Left ventricle myocardium superior (tissue), 1 donor: ENCODE measurements at regions not wholly inside any gene's neighbourhood (a gene's known extent, or its start where the extent isn't known, plus 50 kb on each side); places are given as distances from the start of the nearest gene placed in this dataset.
A peak's percentile ranks its signal among the peaks of the same experiment; 100 is the strongest.

ENCODE experiments used
- ATAC-seq: fragments of 200-7000 bp; cut with Tn5 transposase; one replicate; pipeline ENCODE4 v1.9.1; 2020; ENCODE audit warnings: mild to moderate bottlenecking, moderate library complexity
- DNase-seq: peaks from one replicate; pipeline ENCODE4 v3.0.0-alpha.2; 2020
- intact Hi-C: fragments of 100-400 bp; cut with micrococcal nuclease; formaldehyde crosslinking; loops from one replicate; pipeline ENCODE4 v1.11.0; 2022
- donor health status: DM: no; HTN: yes; CAD: no; lungs with severe emphysema.

DNA sequence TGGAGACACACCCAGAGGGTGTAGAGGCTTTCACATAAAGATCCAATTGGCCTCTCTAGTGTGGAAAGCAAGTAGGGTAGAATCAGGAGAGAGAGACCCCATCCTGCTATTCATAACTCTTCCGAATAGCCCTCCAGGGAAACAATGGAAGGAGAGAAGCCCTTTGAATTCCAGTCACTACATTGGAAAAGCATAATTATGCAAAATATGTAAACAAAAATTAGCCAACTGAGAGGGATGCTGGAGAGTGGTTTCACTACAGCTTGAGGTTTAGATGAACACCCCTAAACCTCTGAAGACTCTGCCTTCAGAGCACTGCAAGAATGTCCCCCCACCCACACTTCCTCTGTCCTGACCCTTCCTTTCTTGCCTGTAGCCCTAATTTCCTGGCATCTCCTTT lies 197.3 kb upstream of the ANKRD55 start:
- DNase-seq: no peak
- intact Hi-C loops: no loop called here
- no peak for ATAC-seq

DNA sequence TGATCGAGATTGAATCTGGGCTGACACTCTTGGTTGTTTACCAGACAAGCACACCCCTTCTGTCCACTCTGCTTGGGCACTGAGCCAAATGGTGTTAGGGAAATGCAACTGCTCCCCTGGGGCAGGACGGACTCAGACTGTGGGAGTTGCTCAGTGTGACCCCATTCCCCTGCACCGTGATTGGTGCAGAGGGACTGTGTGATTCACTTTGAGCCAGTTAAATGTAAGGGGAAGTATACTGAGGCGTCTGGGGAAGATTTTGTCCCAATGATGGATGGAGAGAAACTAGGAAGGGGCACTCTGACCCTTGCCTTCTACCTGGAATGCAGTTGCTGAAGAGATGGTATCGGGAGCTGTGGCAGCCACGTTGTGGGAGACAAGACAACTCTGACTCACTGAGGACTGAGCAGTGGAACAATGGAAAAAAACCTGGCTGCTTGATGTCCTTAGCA lies 196.0 kb upstream of the ANKRD55 start:
- intact Hi-C loops: no loop called here
- ATAC-seq (peak; percentile 68), DNase-seq (peak; percentile 47)

DNA sequence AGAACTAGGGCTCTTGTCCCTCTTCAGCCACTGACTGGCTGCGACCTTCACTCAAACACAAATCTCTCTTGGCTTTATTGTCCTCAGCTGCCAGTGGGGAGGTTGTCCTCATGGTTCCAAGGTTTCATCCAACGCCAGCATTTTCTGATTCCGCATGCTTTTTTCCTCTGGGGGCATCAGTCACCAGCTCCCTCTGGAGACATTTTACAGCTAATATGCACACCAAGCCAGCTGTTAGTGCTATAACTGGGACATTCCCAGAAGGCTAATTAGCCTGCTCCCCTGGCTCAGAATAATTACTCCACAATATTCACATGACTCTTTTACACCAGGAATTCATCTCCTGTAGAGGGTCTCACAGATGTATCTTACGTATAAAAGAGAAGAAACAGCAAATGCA lies 193.6 kb upstream of the ANKRD55 start:
- intact Hi-C loops: no loop called here
- no peak for ATAC-seq
- no peak for DNase-seq

DNA sequence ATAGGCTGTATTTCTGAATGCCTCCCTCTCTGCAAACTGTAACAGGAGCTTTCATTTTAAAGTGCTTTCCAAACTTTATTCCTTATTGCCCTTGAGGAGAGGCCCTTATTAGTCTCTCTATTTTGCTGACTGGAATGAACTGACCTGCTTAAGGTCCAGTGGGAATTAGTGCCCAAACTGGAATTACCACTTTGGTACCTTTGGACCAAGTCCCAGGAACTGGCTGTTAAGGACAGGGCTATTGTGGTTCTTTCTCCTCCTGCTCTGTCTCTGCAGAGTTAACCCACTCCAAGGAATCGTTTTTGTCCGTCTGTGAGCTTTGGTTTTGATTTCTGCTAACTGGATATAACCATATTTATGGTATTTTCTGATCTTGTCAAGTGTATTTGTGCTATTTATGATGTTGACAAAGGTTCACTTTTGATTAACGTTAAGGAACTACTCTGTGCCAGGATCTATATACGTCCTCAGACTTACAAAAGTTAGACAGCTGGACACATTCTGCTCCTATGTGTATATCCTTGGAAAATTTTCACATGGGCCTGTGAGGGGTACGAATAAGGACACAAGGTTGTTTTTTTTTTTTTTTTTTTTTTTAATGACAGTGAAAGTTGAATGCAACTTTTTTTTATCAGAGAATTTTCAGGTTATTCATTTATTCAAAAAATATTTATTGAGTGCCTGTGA lies 189.1 kb upstream of the ANKRD55 start:
- ATAC-seq (no peak), DNase-seq (no peak)

DNA sequence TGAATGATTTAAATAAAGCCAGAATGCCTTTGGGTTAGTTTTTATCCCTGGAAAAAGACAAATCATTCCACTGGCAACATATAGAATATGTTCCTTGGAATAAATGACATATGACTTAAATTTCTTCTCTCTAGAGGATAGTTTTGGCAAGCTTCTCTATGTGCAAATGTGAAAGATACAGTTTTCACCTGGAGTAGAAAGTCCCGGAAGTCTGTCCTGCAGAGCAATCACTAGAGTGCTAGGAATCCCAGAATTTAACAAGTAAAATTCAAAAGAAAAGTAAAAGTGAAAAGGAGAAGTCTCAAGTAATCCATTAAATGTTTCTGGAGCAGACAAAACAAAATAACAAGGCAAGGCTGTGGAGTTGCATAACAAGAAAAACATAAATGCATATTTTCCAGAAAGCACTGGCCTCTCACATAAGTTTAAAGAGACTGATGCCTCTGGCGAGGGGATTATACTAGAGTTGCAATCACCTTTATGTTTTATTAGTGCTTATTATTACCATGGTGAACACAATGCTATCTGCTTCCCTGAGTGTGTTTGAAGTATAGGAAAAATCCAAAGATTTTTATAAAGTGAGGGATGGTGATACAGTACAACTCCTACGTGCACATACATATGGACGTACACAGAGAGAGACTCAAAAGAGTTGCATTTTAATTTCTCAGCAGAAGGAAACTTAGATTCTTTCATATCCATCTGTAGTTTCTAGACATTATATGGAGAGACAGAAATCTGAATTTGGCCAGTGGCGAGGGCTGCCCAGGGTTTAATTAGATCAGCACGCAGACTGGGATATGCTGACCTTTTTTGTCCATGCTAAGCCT lies 188.3 kb upstream of the ANKRD55 start:
- intact Hi-C loops: no loop called here
- no peak for DNase-seq
- no peak for ATAC-seq

More for the DNA sequence above, 189.1 kb upstream of the ANKRD55 start:
- intact Hi-C loops: no loop called here

DNA sequence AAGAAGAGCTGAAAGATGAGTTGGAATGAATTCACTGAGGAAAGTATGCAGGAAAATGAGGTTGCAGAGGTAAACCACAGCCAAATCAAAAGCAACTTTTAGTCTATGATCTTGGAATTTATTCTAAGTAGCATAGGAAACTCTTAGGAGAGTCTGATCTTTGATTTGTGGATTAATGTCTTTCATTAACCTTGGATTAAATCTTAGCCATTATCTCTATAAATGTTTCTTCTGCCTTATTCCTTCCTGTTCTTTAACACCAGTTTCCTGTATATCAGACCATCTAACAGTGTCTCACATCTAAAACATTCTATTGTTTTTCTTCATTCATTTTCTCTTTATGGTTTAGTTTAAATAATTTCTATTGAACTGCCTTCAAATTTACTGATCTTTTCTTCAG lies 187.2 kb upstream of the ANKRD55 start:
- intact Hi-C loops: no loop called here
- DNase-seq (no peak), ATAC-seq (no peak)

DNA sequence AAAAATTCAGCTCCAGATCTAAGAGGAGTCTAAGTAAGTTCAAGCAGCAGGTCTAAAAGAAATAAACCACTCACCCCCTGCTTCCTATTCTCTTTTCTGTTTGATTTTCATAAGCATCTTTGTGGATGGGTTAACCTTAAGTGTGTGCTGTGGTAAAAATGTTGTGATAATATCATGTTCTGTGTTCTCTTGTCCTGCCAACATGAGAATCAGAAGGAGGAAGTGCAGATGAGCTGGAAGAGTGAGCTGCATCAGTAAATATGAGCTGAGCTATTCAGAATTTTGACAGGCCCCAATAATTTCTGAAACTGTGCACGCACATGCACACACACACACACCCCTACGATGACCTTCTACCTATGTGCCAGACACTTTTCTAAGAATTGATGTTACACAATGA lies 186.5 kb upstream of the ANKRD55 start:
- intact Hi-C loops: no loop called here
- DNase-seq: no peak
- no peak for ATAC-seq

DNA sequence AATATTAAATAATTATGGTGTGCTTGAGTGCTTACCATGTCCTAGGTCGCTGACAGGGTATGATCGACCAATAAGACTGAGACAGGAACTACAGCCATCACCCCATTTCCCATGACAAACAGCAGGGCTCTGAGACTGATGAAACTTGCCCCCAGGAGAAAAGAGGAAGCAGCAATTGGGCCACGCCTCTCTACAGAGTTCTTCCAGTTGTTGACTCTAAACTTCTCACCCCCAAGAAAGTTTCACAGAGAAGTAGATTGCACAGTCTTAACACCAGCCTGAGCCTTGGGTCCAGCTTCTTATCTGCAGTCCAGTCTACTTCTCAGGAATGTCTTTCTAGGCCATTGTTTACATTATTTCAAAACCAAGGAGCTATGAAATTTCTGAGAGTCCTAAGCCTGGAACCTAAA lies 182.2 kb upstream of the ANKRD55 start:
- intact Hi-C loops: no loop called here
- DNase-seq (no peak), ATAC-seq (peak; percentile 85)

DNA sequence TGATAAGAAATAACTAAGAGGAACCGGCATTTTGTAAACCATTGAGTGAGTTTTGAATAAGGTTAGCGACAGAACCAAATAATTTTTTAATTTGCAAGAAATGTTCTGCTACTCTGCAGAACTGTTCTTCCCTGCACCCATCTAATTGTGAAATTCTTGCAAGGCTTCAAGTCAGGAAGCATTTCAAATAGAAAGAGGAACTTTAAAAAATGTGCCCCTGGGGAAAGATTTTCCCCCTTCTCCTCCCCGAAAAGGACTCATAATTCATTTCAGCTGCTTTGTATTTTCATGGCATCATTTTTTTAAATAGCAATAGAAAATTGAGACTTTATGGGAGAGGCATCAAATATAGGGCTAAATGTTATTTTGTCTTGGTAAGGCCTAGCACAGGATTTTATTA lies 180.9 kb upstream of the ANKRD55 start:
- intact Hi-C loops: no loop called here
- peak; percentile 49 for ATAC-seq

DNA sequence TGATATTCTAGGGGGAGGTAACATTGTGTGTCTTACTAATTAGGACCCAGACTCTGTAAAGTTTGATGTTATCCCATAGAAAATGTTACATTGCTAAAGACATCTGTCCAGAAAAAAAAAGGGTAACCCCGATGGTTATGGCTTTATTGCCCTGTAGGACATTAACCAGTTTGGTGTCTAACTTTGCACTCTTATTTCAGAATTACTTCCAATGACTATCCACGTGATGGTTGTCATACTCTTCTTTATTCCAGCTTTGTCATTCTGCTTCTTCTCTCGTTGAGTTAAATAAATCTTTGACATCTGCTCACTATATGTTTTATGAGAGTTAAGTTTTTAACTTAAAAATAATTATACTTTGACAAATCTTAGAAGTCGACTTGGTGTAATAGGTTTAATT lies 180.4 kb upstream of the ANKRD55 start:
- DNase-seq: no peak
- intact Hi-C loops: no loop called here
- no peak for ATAC-seq

More for the DNA sequence above, 180.9 kb upstream of the ANKRD55 start:
- DNase-seq: no peak

DNA sequence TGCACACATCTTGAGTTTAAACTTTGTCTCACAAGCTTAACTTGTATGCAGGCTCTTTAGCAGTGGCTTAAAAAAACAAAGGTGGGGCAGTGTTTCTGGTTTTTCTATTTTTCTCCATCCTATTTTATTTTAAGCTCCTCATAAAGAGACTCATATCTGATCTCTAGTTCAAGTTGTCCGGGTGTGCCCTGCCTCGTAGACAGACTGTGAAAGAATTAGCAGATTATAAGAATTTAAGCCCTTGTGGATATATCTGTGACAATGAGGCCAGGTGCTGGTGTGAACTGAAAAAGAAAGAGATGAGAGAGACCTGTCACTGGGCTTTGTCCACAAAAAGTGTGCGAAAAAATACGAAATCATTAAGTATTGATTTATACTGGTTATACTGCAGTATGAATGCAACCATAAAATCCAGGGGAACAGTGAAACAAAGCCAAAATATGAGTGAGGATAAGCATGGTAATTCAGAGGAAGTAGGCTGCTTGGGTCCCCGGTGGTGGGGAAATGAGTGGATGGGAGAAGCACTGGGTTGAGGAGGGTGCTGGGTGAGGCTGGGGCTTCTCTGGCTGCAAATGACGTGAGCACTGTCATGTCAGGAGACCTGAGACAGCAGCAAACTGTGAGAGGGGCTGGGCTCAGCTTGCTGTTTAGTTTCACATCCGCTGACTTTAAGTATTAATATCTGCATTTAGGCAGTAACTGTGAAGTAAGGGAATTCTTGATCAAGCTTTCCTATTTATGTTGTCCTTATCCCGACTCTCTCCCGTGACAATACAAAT lies 179.7 kb upstream of the ANKRD55 start:
- DNase-seq: peak; percentile 53
- ATAC-seq: peak; percentile 64
- intact Hi-C loops: no loop called here

DNA sequence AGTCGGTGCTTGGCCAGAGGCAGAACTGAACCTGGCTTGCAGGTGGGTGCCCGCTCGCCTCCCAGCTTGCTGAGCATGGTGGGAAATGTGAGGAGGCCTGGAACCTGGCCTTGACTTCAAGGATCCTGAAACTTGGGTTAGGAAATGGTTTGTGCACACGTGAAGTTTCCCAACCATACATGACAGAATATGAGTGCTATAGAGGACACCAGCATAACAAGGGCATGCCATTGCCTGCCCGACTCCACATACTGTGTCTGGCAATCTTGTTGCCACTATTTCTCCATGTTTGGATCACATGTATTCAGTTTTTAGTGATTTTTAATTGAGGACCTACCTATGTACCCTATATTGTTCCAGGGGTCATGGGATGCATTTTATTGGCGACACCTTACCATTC lies 177.6 kb upstream of the ANKRD55 start:
- ATAC-seq (no peak), DNase-seq (no peak)
- intact Hi-C loops: no loop called here

DNA sequence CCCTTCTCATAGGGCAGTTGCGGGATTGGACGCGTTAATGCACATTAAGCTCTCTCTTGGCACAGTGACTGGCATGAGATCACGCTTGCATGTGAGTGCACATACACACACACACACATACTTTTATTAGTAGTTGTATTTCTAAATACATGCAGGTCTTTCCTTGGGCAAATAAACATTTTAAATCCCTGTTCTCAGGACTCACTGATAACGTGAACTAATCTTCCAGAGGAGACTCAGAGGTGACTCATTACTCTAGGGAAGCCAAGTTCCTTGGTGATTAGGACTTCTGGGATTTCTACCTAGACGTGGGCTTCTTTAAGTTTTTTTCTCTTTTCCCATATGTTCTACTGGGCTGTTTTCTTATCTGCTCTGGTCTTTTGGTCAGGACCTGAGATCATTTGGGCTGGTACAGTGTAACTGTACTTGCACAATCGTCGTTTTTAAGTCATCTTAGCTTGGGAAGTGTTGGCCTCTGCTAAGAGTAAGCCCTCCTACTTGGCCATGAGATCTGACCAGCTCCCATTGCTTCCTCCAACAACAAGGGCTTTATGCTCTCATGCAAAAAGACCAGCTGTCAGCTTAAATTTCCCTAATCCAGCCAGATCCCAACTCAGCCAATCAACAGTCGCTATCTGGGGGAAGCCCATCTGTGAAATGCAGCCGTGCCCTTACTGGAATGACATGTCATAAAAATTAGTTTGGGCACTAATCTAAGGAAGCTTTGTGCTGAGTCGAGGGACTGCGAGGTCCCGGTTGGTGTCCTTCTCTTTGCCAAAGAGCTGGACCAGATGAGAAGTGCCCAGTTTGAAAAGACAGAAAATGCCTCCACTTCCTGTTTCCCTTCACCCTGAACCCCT lies 176.4 kb upstream of the ANKRD55 start:
- peak; percentile 87 for ATAC-seq
- no peak for DNase-seq
- intact Hi-C loops: no loop called here

DNA sequence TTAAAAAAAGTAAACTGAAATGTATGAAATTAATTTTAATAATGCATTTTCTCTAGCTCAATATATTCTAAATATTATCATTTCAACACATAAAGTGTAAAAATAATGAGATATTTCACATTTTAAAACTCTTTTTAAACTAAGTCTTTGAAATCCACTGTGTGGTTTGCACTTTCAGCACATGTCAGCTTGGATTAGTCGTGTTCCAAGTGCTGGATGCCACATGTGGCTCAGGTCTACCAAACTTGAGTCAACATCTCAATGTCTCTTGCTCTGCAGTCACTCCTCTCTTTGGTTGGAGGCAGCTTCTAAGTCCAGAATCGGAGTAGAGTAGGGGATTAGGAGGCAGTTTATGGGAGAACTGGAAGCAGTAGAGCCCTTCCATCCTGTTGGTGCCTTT lies 173.7 kb upstream of the ANKRD55 start:
- no peak for ATAC-seq
- intact Hi-C loops: no loop called here
- DNase-seq: no peak

DNA sequence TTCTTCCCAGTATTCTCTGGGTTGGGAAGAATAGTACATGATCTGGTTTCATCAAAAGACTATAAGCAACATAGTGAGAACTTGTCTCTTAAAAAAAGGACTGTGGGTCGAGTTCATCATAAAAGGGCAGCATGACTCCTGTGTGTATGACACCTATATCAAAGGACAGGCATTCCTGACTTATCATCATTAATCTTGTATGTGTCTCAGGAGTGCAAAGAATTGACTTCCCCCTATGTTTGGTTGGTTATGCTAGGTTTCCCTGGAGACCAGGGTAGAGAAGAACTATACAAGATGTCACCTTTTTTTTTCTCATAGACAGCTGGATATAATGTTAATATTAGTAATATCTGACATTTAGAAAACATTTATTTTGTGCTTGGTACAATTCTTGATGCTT lies 173.1 kb upstream of the ANKRD55 start:
- intact Hi-C loops: no loop called here
- ATAC-seq (no peak), DNase-seq (no peak)

DNA sequence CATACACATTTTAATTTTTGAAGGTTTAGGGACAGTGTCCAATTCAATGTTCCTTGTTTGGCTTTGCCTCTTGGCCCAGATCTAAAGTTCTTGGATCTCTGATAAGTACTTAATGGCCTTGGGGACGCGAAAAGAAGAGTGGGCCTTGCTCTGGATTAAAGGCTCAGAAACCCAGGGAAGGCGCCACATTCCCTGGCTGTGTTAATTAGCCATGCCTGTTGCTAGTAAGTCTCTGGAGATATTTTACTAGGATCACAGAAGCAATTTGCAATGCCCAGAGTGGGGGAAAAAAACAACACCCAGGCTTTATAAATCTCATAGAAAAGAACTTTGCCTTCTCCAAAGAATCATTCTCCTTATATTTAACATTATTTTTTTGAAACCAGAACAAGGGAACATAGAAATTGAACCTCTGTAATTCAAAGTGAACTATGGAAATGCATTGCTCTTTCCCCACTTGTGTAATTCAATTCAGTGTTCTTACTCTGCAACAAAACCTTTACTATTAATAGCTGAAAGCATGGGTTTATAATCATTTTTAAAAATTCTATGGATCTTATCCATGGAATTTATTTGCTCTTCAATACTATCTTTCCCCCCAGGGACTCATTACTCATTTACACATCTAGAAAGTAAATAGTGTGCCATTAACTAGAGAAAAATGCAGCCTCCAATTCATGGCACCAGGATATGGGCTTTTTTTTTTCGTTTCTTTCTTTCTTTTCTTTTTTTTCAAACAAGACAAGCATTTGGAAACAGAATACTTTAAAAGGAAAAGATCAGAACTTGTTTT lies 172.2 kb upstream of the ANKRD55 start:
- ATAC-seq (no peak), DNase-seq (no peak)
- intact Hi-C loops: no loop called here

DNA sequence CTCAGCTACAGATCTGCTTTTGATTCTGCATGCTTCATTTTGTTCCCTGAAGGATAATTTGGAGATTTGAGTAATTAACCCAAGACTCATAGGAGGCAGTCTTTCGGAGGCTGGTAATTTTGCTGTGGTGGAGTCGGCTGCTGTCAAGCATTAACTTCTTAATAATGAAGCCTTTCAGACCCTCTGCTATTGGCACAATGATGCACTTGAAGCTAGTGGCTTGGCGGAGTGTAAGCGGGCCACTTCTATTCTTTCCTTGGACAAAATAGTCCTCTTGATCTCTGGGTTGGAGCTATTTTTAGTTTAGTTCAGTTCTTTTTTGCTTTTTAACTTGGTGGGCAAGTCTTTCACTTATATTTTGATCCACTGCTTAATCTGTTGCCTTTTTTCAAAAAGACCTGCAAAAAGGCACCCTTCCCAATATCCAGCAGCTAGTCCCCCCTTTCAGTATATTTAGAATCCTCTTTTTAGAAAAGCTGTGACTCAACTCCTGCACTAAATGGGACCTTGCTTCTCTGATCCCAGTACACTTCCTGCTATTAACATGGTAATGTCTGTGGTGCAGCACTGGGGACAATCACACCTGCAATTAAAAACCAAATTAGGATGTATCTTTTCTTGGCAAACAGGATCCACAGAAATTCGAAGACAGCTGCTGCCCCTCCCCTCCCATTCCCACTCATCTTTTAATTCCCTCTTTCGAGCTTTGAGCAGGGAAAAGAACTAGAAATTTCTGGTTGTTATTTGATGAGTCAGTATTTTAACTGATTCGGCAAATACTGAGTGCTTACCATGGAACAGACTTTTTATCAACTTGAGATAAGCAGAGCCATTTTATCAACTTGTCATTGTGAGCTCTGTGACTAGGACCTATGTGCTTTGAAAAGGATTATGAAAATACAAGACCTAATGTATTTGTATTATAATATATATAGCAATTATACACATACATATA lies 169.4 kb upstream of the ANKRD55 start:
- DNase-seq: no peak
- intact Hi-C loops: no loop called here
- no peak for ATAC-seq
